ENCODE measurements at regions not wholly inside any gene's neighbourhood (a gene's known extent, or its start where the extent isn't known, plus 50 kb on each side); places are given as distances from the start of the nearest gene placed in this dataset.
"Not testable (repeated sequence)": the region's sequence is repeated elsewhere in the genome, so short reads cannot be mapped to it uniquely, and the experiment has no call there.

- no peak for DNase-seq (ENCODE audit: low spot score)
These were observed 404.9 kb downstream of the CPS1 start for GRCh38 chr2:210961249-210961648.

GRCh38 chr2:210963386-210963785 lies 407.0 kb downstream of the CPS1 start:
- no peak for DNase-seq (ENCODE audit: low spot score)

GRCh38 chr2:210964141-210964764 lies 407.9 kb downstream of the CPS1 start:
- no peak for DNase-seq (ENCODE audit: low spot score)

GRCh38 chr2:210965472-210965871 lies 409.1 kb downstream of the CPS1 start:
- no peak for DNase-seq (ENCODE audit: low spot score)

- DNase-seq (ENCODE audit: low spot score), result no peak
These were observed 409.9 kb downstream of the CPS1 start for GRCh38 chr2:210966330-210966729.

GRCh38 chr2:210971431-210971830 lies 415.0 kb downstream of the CPS1 start:
- no peak for DNase-seq (ENCODE audit: low spot score)

GRCh38 chr2:210986806-210987205 lies 430.4 kb downstream of the CPS1 start:
- not testable (repeated sequence) for DNase-seq (ENCODE audit: low spot score)

GRCh38 chr2:210991107-210991506 lies 434.7 kb downstream of the CPS1 start:
- DNase-seq (ENCODE audit: low spot score), result no peak

GRCh38 chr2:210994104-210994503 lies 437.7 kb downstream of the CPS1 start:
- DNase-seq (ENCODE audit: low spot score), result no peak

- DNase-seq (ENCODE audit: low spot score), result no peak
These were observed 441.0 kb downstream of the CPS1 start for GRCh38 chr2:210997373-210997772.

GRCh38 chr2:210998334-210998733 lies 441.9 kb downstream of the CPS1 start:
- no peak for DNase-seq (ENCODE audit: low spot score)

GRCh38 chr2:211014376-211014775 lies 458.0 kb downstream of the CPS1 start:
- DNase-seq (ENCODE audit: low spot score), result no peak

GRCh38 chr2:211014906-211015305 lies 458.5 kb downstream of the CPS1 start:
- DNase-seq (ENCODE audit: low spot score), result no peak

- not testable (repeated sequence) for DNase-seq (ENCODE audit: low spot score)
These were observed 468.7 kb downstream of the CPS1 start for GRCh38 chr2:211025089-211025488.

- DNase-seq (ENCODE audit: low spot score), result no peak
These were observed 469.7 kb downstream of the CPS1 start for GRCh38 chr2:211026109-211026508.

- DNase-seq (ENCODE audit: low spot score), result no peak
These were observed 471.6 kb downstream of the CPS1 start for GRCh38 chr2:211027976-211028375.

GRCh38 chr2:211033765-211034164 lies 477.4 kb downstream of the CPS1 start:
- DNase-seq (ENCODE audit: low spot score), result no peak

- DNase-seq (ENCODE audit: low spot score), result no peak
These were observed 479.3 kb downstream of the CPS1 start for GRCh38 chr2:211035548-211036185.

- no peak for DNase-seq (ENCODE audit: low spot score)
These were observed 488.6 kb downstream of the CPS1 start for GRCh38 chr2:211045025-211045424.

- DNase-seq (ENCODE audit: low spot score), result no peak
These were observed 493.1 kb downstream of the CPS1 start for GRCh38 chr2:211049321-211050018.

GRCh38 chr2:211055438-211055837 lies 499.0 kb downstream of the CPS1 start:
- DNase-seq (ENCODE audit: low spot score), result no peak

GRCh38 chr2:211061612-211062296 lies 505.4 kb downstream of the CPS1 start:
- no peak for DNase-seq (ENCODE audit: low spot score)

- DNase-seq (ENCODE audit: low spot score), result no peak
These were observed 505.9 kb downstream of the CPS1 start for GRCh38 chr2:211062297-211062612.

All from hematopoietic multipotent progenitor cell treated with erythropoietin and hydrocortisone succinate and interleukin-3 and kit ligand, for 15 days (in vitro differentiated cells).